Transverse colon (tissue), 4 donors: ENCODE measurements at regions not wholly inside any gene's neighbourhood (a gene's known extent, or its start where the extent isn't known, plus 50 kb on each side); places are given as distances from the start of the nearest gene placed in this dataset.
"Not testable (repeated sequence)": the region's sequence is repeated elsewhere in the genome, so short reads cannot be mapped to it uniquely, and the experiment has no call there.

Experiments
- DNase-seq: peaks from one replicate; pipeline ENCODE4 v3.0.0-alpha.2; 2019
- H3K27ac ChIP-seq, 4 donors: fragments of 200-600 bp; sonication (generic); 2 replicates each; pipeline ENCODE4 v1.5.1; 2016 to 2018; ENCODE audit warnings: inconsistent platforms in 4 of 4
- H3K27me3 ChIP-seq: fragments of 200-600 bp; sonication (generic); 2 replicates; pipeline ENCODE4 v1.5.1; 2017; ENCODE audit warnings: inconsistent platforms
- H3K36me3 ChIP-seq, 4 donors: fragments of 200-600 bp; sonication (generic); 2 replicates each; pipeline ENCODE4 v1.5.1; 2017 to 2019; ENCODE audit warnings: inconsistent platforms in 4 of 4
- H3K4me1 ChIP-seq, 4 donors: fragments of 200-600 bp; sonication (generic); 2 replicates each; pipeline ENCODE4 v1.5.1; 2017 to 2020; ENCODE audit warnings: inconsistent platforms in 4 of 4
- H3K4me3 ChIP-seq, 4 donors: fragments of 200-600 bp; sonication (generic); 1 replicate in 1 of 4; 2 replicates in 3 of 4; pipeline versions ENCODE4 v1.5.1 to v1.6.1; 2017 to 2019; ENCODE audit warnings: inconsistent platforms in 4 of 4
- H3K9me3 ChIP-seq, 2 donors: fragments of 200-600 bp; sonication (generic); 2 replicates each; pipeline ENCODE4 v1.5.1; 2017 to 2019; ENCODE audit warnings: inconsistent platforms in 2 of 2
- CTCF ChIP-seq, 5 experiments: fragments of 200-600 bp in 3 of 5; fragments of 450-650 bp in 2 of 5; sonication (generic) in 3 of 5; IDR thresholded peaks; 1 replicate in 2 of 5; 2 replicates in 3 of 5; pipeline ENCODE4 v1.5.1; 2016 to 2017; ENCODE audit warnings: antibody characterized with exemption in 5 of 5, inconsistent platforms in 3 of 5, mild to moderate bottlenecking in 2 of 5, moderate library complexity in 1 of 5
- EP300 ChIP-seq: sonication (generic); formaldehyde crosslinking; IDR thresholded peaks from one replicate; pipeline ENCODE4 v1.6.1; 2017; ENCODE audit warnings: antibody characterized with exemption, low read depth
- POLR2A ChIP-seq: fragments of 450-650 bp; IDR thresholded peaks from one replicate; pipeline ENCODE4 v1.6.1; 2016; ENCODE audit warnings: antibody characterized with exemption, mild to moderate bottlenecking, moderate library complexity
- POLR2AphosphoS5 ChIP-seq, 3 donors: sonication (generic); formaldehyde crosslinking; IDR thresholded peaks; one replicate each; pipeline ENCODE4 v1.6.1; 2016; ENCODE audit warnings: antibody characterized with exemption in 3 of 3
- WGBS, 2 donors: methylation state at CpG; one replicate each; pipeline ENCODE4 v1.1.5; 2018; ENCODE audit warnings: low coverage in 1 of 2; 5-methylcytosine and 5-hydroxymethylcytosine counted together
- in situ Hi-C, 4 donors: fragments of 200-750 bp; cut with MboI; loops; one replicate each; pipeline versions ENCODE4 v1.15.0 to v1.15.1; 2017; ENCODE audit warnings: low sequenced_read_pairs in 3 of 4, low pct_ligation_motif_present in 1 of 4, low pct_unique_long_range_greater_than_20kb in 1 of 4
- intact Hi-C: fragments of 100-400 bp; cut with DNase I; formaldehyde crosslinking; loops from one replicate; pipeline ENCODE4 v1.15.1; 2023; ENCODE audit warnings: low total_unique reads

- TF ChIP-seq POLR2AphosphoS5 (IDR thresholded peaks at IDR 0.05), result no peak
- no peak for TF ChIP-seq EP300
- no peak for TF ChIP-seq POLR2A
- TF ChIP-seq CTCF (IDR thresholded peaks at IDR 0.05), result no peak
- intact Hi-C loops (no loop called here), in situ Hi-C loops (no loop called here)
- Histone ChIP-seq H3K9me3 (no peaks in the 10 kb centered on the region), H3K27me3 (no peaks in the 10 kb centered on the region), H3K27ac (no peak overlapping the region), H3K4me3 (no peak overlapping the region), H3K36me3 (no peaks in the 10 kb centered on the region), H3K4me1 (no peaks in the 10 kb centered on the region)
- 90 to 94% methylated on average over 2 of the region's 2 CpGs for WGBS, 2 donors
- no peak for DNase-seq
Observed at GRCh38 chr17:70588003-70588402, 418.7 kb downstream of the KCNJ2 start.

GRCh38 chr17:70597774-70598173, 428.4 kb downstream of the KCNJ2 start:
- H3K4me3 ChIP-seq, result no peak overlapping the region
- H3K4me1 ChIP-seq, result no peaks in the 10 kb centered on the region
- H3K27me3 ChIP-seq, result no peaks in the 10 kb centered on the region
- no peak overlapping the region for H3K27ac ChIP-seq
- intact Hi-C loops (no loop called here), in situ Hi-C loops (no loop called here)
- no peaks in the 10 kb centered on the region for H3K9me3 ChIP-seq
- DNase-seq, result no peak
- TF ChIP-seq POLR2AphosphoS5 (IDR thresholded peaks at IDR 0.05) (no peak), EP300 (no peak), CTCF (IDR thresholded peaks at IDR 0.05) (no peak), POLR2A (no peak)
- H3K36me3 ChIP-seq, result no peaks in the 10 kb centered on the region

GRCh38 chr17:70599198-70599597, 429.9 kb downstream of the KCNJ2 start:
- in situ Hi-C loops, result no loop called here
- Histone ChIP-seq H3K9me3 (no peaks in the 10 kb centered on the region), H3K27ac (no peak overlapping the region), H3K27me3 (no peaks in the 10 kb centered on the region), H3K36me3 (no peaks in the 10 kb centered on the region), H3K4me3 (no peak overlapping the region), H3K4me1 (no peaks in the 10 kb centered on the region)
- DNase-seq, result no peak
- TF ChIP-seq EP300 (no peak), POLR2AphosphoS5 (IDR thresholded peaks at IDR 0.05) (no peak), POLR2A (no peak), CTCF (IDR thresholded peaks at IDR 0.05) (no peak)
- intact Hi-C loops, result no loop called here

- H3K27me3 ChIP-seq, H3K4me1 ChIP-seq, intact Hi-C loops, H3K36me3 ChIP-seq, H3K9me3 ChIP-seq, H3K4me3 ChIP-seq, in situ Hi-C loops, H3K27ac ChIP-seq, DNase-seq: not testable (repeated sequence)
- 97% methylated on average over 3 of the region's 3 CpGs; no CpG with 5 or more reads in 1 of the 2 donors for WGBS, 2 donors
Observed at GRCh38 chr17:70599945-70600344, 430.6 kb downstream of the KCNJ2 start.

- in situ Hi-C loops, result no loop called here
- TF ChIP-seq POLR2A (no peak), POLR2AphosphoS5 (IDR thresholded peaks at IDR 0.05) (no peak), CTCF (IDR thresholded peaks at IDR 0.05) (no peak), EP300 (no peak)
- DNase-seq, result no peak
- H3K27ac ChIP-seq, result no peak overlapping the region
- H3K9me3 ChIP-seq, result no peaks in the 10 kb centered on the region
- H3K27me3 ChIP-seq, result no peaks in the 10 kb centered on the region
- no peaks in the 10 kb centered on the region for H3K36me3 ChIP-seq
- H3K4me3 ChIP-seq, result no peak overlapping the region
- 88 to 89% methylated on average over 4 of the region's 4 CpGs for WGBS, 2 donors
- intact Hi-C loops, result no loop called here
- no peaks in the 10 kb centered on the region for H3K4me1 ChIP-seq
Observed at GRCh38 chr17:70603226-70603625, 433.9 kb downstream of the KCNJ2 start.
